Esophagus squamous epithelium (tissue), 5 donors: ENCODE measurements at regions not wholly inside any gene's neighbourhood (a gene's known extent, or its start where the extent isn't known, plus 50 kb on each side); places are given as distances from the start of the nearest gene placed in this dataset.

ENCODE experiments used
- DNase-seq: peaks from one replicate; lab custom pipeline; 2025; lab: John Stamatoyannopoulos, UW
- H3K27ac ChIP-seq, 4 donors: fragments of 200-600 bp; sonication (generic); one replicate each; pipeline ENCODE4 v1.5.1; 2016 to 2019; ENCODE audit warnings: mild to moderate bottlenecking in 1 of 4
- H3K27me3 ChIP-seq, 4 donors: fragments of 200-600 bp; sonication (generic); 1 replicate in 3 of 4; 2 replicates in 1 of 4; pipeline versions ENCODE4 v1.5.1 to v1.6.0; 2017 to 2021; ENCODE audit warnings: antibody characterized with exemption in 1 of 4
- H3K36me3 ChIP-seq, 3 donors: fragments of 200-600 bp; sonication (generic); one replicate each; pipeline ENCODE4 v1.5.1; 2016 to 2019
- H3K4me1 ChIP-seq, 3 donors: fragments of 200-600 bp; sonication (generic); one replicate each; pipeline ENCODE4 v1.5.1; 2017 to 2019
- H3K4me3 ChIP-seq, 4 donors: fragments of 200-600 bp; sonication (generic); 1 replicate in 3 of 4; 2 replicates in 1 of 4; pipeline ENCODE4 v1.5.1; 2016 to 2019; ENCODE audit warnings: mild to moderate bottlenecking in 2 of 4, moderate library complexity in 1 of 4
- H3K9me3 ChIP-seq, 3 donors: fragments of 200-600 bp; sonication (generic); one replicate each; pipeline ENCODE4 v1.5.1; 2016 to 2019
- POLR2A ChIP-seq, 4 donors: fragments of 450-650 bp; IDR thresholded peaks; one replicate each; pipeline ENCODE4 v1.6.1; 2017; ENCODE audit warnings: antibody characterized with exemption in 4 of 4, mild to moderate bottlenecking in 4 of 4, moderate library complexity in 3 of 4
- WGBS, 2 donors: methylation state at CpG; one replicate each; pipeline ENCODE4 v1.1.5; 2018; 5-methylcytosine and 5-hydroxymethylcytosine counted together
- intact Hi-C: fragments of 100-400 bp; cut with DNase I; formaldehyde crosslinking; loops from one replicate; pipeline ENCODE4 v1.15.0; 2022
- TF ChIP-seq, protein P1 (sequence below), 6 experiments: fragments of 450-650 bp in 4 of 6; fragments of 200-600 bp in 2 of 6; sonication (generic) in 2 of 6; IDR thresholded peaks; one replicate each; pipeline ENCODE4 v1.5.1; 2016 to 2019; ENCODE audit warnings: antibody characterized with exemption in 6 of 6, mild to moderate bottlenecking in 4 of 6, moderate library complexity in 4 of 6
- donor health status: DM: yes; HTN: yes; CAD: no.

DNA sequence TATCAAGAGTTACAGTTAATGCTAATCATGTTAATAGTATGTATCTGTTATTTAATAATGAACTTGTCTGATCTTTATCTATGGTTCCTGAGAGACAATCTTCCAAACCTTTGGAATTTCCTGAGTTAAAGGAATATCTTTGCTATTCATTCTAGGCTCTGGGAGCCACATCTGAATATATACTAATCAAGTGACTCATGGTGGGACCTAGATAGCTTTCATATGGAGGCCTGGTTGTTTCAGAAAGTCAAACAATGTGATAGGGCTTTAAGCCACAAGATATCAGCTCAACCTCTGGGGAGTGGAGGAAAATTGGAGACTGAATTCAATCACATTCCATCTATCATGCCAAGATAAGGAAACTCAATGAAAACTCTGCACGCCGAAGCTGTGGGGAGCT lies 746.4 kb downstream of the TNS3 start:
- no peak overlapping the region for H3K27ac ChIP-seq
- no peak for DNase-seq
- TF ChIP-seq, protein P1, sequence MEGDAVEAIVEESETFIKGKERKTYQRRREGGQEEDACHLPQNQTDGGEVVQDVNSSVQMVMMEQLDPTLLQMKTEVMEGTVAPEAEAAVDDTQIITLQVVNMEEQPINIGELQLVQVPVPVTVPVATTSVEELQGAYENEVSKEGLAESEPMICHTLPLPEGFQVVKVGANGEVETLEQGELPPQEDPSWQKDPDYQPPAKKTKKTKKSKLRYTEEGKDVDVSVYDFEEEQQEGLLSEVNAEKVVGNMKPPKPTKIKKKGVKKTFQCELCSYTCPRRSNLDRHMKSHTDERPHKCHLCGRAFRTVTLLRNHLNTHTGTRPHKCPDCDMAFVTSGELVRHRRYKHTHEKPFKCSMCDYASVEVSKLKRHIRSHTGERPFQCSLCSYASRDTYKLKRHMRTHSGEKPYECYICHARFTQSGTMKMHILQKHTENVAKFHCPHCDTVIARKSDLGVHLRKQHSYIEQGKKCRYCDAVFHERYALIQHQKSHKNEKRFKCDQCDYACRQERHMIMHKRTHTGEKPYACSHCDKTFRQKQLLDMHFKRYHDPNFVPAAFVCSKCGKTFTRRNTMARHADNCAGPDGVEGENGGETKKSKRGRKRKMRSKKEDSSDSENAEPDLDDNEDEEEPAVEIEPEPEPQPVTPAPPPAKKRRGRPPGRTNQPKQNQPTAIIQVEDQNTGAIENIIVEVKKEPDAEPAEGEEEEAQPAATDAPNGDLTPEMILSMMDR (IDR thresholded peaks at IDR 0.05), result no peak
- no peak for TF ChIP-seq POLR2A (IDR thresholded peaks at IDR 0.05)
- H3K4me3 ChIP-seq, result no peak overlapping the region
- no peaks in the 10 kb centered on the region for H3K4me1 ChIP-seq
- H3K9me3 ChIP-seq, result no peaks in the 10 kb centered on the region
- no peaks in the 10 kb centered on the region for H3K27me3 ChIP-seq
- WGBS, 2 donors, result 86 to 93% methylated on average over 2 of the region's 2 CpGs
- intact Hi-C loops, result no loop called here
- no peaks in the 10 kb centered on the region for H3K36me3 ChIP-seq

DNA sequence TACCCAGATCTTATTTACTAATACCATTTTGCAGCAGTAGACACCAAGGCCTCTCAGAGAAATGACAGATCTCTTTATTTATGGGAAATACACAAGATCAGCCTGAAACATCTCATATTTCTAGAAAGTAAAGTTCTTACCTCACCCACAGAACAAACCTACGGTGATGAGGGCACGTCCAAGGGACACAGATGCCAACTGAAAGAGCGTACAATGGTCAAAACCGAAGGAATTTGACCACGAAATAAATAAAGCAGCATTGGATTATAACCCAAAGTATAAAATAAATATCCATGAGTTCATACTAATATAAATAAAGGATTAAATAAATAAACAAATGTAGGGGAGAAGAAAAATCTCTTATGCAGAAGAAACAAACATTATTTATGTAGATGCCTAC lies 747.0 kb downstream of the TNS3 start:
- Histone ChIP-seq H3K27ac (no peak overlapping the region), H3K27me3 (no peaks in the 10 kb centered on the region), H3K36me3 (no peaks in the 10 kb centered on the region), H3K9me3 (no peaks in the 10 kb centered on the region), H3K4me3 (no peak overlapping the region), H3K4me1 (no peaks in the 10 kb centered on the region)
- TF ChIP-seq, protein P1 (IDR thresholded peaks at IDR 0.05), result no peak
- 58 to 86% methylated on average over 5 of the region's 5 CpGs for WGBS, 2 donors
- no peak for DNase-seq
- intact Hi-C loops, result no loop called here

DNA sequence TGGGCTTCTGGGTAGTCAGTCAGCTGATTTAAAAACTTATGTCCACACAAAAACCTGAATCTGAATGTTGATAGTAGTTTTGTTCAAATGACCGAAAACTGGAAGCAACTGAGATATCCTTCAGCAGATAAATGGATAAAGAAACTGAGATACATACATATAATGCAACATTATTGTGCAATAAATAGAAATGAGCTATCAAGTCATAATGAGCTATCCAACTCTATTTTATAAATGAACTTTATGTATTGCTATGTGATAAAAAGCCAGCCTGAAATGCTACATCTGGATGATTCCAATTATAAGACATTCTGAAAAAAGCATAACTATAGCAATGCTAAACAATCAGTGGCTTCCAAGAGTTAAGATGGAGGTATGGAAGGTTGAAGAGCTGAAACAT lies 748.7 kb downstream of the TNS3 start:
- WGBS, 2 donors, result 85 to 89% methylated on average over 1 of the region's 1 CpG
- no peaks in the 10 kb centered on the region for H3K9me3 ChIP-seq
- H3K27me3 ChIP-seq, result no peaks in the 10 kb centered on the region
- intact Hi-C loops, result no loop called here
- no peak overlapping the region for H3K27ac ChIP-seq
- H3K36me3 ChIP-seq, result no peaks in the 10 kb centered on the region
- no peak for TF ChIP-seq POLR2A (IDR thresholded peaks at IDR 0.05)
- TF ChIP-seq, protein P1 (IDR thresholded peaks at IDR 0.05), result no peak
- H3K4me3 ChIP-seq, result no peak overlapping the region
- H3K4me1 ChIP-seq, result no peaks in the 10 kb centered on the region
- DNase-seq, result no peak

DNA sequence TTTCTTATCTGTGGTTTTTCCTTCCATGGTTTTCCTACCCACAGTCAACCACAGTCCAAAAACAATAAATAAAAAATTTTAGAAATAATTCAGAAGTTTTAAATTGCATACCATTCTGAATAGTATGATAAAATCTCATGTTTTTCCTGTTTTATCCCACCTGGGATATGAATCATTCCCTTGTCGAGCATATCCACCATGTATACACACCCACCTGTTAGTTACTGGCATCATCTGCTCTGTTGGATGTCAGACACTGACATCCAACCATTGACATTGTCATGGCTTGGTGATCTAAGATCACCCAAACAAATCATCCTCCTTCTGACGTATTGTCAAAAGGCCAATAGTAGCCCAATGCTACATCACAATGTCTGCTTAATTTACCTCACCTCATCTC lies 749.8 kb downstream of the TNS3 start:
- no peak overlapping the region for H3K4me3 ChIP-seq
- intact Hi-C loops, result no loop called here
- no peaks in the 10 kb centered on the region for H3K36me3 ChIP-seq
- TF ChIP-seq, protein P1 (IDR thresholded peaks at IDR 0.05), result no peak
- no peak for TF ChIP-seq POLR2A (IDR thresholded peaks at IDR 0.05)
- DNase-seq, result no peak
- no peaks in the 10 kb centered on the region for H3K4me1 ChIP-seq
- H3K27me3 ChIP-seq, result no peaks in the 10 kb centered on the region
- 63 to 71% methylated on average over 2 of the region's 2 CpGs for WGBS, 2 donors
- no peak overlapping the region for H3K27ac ChIP-seq
- H3K9me3 ChIP-seq, result peaks cover 0 to 9% (median 0%) of the 10 kb centered on the region in 3 donors

DNA sequence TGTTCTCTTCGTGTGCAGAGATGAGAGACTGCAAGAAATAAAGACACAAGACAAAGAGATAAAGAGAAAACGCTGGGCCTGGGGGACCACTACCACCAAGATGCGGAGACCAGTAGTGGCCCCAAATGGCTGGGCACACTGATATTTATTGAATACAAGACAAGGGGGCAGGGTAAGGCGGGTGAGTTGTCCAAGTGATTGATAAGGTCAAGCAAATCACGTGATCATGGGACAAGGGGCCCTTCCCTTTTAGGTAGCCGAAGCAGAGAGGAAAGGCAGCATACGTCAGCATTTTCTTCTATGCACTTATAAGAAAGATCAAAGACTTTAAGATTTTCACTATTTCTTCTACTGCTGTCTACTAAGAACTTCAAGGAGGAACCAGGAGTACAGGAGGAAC lies 762.1 kb downstream of the TNS3 start:
- intact Hi-C loops, result no loop called here
- DNase-seq, result no peak

More for the DNA sequence above, 762.1 kb downstream of the TNS3 start:
- H3K36me3 ChIP-seq, result no peaks in the 10 kb centered on the region
- no peaks in the 10 kb centered on the region for H3K9me3 ChIP-seq
- H3K4me1 ChIP-seq, result no peaks in the 10 kb centered on the region
- TF ChIP-seq POLR2A (IDR thresholded peaks at IDR 0.05), result no peak
- TF ChIP-seq, protein P1 (IDR thresholded peaks at IDR 0.05), result no peak
- H3K4me3 ChIP-seq, result no peak overlapping the region
- H3K27ac ChIP-seq, result no peak overlapping the region
- WGBS, 2 donors, result 87 to 90% methylated on average over 7 of the region's 7 CpGs
- no peaks in the 10 kb centered on the region for H3K27me3 ChIP-seq
